RKO (cell line): ENCODE measurements at regions not wholly inside any gene's neighbourhood (a gene's known extent, or its start where the extent isn't known, plus 50 kb on each side); places are given as distances from the start of the nearest gene placed in this dataset.

Source experiments
- DNase-seq: peaks from one replicate; pipeline ENCODE4 v3.0.0-alpha.2; 2016; ENCODE audit warnings: low spot score

DNA sequence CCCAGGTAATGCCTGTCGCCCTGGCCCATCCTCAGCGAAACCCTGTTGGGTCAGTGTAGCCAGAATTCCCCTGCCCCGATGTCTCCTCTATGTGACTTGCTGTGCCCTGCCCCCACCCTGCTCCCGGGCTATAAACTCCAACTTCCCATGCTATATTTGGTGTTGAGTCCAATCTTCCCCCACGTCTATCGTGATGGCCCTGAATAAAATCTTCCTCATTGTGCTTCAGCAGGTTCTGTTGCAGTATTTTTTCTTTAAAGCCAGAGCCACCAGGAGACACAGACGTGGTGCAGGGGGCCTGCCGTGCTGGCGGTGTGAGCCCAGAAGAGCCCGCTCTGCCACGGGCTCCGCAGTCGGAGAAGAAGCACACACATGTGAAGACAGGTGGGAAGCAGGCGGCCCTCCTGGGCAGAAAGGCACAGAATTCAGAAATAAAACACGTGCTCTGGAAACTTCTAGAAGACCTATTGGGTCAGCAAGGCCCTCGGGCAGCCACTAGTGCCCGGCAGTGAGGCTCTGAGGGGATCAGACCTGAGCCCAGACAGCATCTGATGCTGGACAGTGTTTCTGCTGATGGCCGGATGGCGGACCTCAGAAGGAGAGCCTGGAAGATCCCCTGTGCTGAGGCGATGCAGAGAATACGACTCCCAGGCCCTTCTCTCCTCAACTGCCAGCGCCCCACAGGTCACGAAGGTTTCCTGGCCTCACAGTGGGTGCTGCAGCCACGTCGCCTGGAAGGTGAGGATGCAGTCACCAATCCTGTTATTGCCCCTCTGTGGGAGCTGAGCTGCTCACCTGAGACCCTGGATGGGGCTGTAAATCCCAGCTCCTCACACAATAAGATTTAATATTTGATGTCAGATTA is 501.9 kb downstream of the BRD1 start:
- no peak for DNase-seq

- DNase-seq = no peak
These were observed 502.9 kb downstream of the BRD1 start for GRCh38 chr22:49324527-49325491.

- DNase-seq = no peak
These were observed 503.8 kb downstream of the BRD1 start for GRCh38 chr22:49323751-49324415.

DNA sequence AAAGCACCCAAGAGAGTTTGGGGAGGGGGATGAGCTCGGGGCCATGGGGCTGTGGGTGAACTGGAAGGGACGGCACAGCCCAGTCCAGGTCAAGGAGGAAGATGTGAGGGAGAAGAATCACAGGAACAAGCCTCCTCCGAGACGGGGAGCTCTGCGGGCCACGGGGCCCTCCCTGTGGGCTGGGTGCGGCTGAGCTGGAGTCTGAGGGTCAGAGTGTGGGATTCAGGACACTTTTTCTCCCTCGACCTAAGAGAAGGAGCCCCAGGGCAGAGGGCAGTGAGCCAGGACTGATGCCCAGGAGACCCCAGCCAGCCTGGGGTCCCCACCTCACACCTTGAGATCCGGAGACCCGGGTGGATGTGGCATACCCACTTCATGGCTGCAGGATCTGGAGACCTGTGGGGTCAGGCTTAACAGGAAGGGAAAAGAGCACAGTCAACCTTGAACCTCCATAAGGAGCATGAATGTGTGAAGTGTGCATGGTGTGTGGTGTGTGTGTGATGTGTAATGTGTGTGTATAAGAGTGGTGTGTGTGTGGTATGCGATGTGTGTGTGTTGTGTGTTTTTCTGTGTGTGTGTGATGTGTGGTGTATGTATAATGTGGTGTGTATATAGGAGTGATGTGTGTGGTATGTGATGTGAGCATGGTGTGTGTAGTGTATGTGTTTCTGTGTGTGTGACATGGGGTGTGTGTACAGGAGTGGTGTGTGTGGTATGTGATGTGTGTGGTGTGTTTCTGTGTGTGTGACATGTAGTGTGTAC is 504.6 kb downstream of the BRD1 start:
- DNase-seq = no peak

- DNase-seq = no peak
These were observed 505.4 kb downstream of the BRD1 start for GRCh38 chr22:49322231-49322630.

- no peak for DNase-seq
These were observed 506.1 kb downstream of the BRD1 start for GRCh38 chr22:49321477-49322055.

- no peak for DNase-seq
These were observed 506.8 kb downstream of the BRD1 start for GRCh38 chr22:49320714-49321476.

DNA sequence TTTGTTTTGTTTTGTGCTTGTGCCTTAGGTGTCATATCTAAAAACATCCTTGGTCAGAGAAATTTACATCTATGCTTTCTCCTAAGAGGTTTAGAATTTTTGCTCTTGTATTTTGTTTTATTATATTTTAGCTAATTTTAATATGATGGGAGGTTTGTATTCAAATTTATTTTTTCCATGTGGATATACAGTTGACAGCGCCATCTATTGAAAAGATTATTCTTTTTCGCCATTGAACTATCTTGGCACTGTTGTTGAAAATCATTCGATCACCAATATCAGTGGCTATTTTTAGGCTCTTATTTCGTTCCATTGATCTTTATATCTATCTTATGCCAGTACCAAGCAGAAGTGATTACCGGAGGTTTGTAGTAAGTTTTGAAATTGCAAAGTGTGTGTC is 510.3 kb downstream of the BRD1 start:
- no peak for DNase-seq

GRCh38 chr22:49312601-49313000 is 515.1 kb downstream of the BRD1 start:
- no peak for DNase-seq

DNA sequence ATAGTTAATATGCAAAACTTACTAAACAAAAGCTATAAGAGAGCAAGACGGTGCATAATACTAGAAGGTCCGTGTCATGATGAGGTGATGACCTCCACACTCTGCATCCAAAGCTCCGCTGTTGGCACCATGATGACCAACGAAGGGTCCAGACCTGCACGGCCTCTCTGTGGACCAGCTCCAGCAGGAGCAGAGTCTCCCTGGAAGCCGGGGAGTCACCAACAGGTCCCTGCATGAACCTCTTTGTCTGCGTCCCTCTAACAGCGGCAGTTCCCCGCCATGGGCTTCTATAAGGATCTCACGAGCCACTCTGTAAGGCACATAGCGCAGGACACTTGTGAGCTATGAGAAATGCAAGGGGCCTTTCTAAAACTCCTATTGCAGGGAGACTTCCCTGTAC is 517.3 kb downstream of the BRD1 start:
- DNase-seq = no peak

- DNase-seq = no peak
These were observed 519.4 kb downstream of the BRD1 start for GRCh38 chr22:49308300-49308699.

DNA sequence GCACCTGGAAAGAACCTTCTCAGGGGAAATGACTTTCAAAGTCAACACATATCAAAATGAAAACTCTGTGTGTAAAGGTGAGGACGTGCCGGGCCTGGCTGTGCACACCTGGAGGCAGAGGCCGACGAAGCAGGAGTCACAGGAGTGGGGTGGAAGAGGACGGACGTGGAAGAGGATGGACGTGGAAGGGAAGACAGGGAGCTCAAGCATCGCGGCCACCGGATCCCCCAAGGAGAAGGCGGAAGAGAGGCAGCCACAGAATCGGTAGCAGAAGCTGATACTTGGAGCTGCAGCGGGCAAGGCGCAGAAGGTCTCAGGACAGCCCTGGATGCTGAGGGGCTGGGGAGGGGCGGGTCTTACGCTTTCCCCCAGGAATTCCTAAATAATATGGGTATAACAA is 519.8 kb downstream of the BRD1 start:
- no peak for DNase-seq

GRCh38 chr22:49307481-49307830 is 520.2 kb downstream of the BRD1 start:
- DNase-seq = no peak

GRCh38 chr22:49306632-49307480 is 520.8 kb downstream of the BRD1 start:
- no peak for DNase-seq

- DNase-seq = no peak
These were observed 521.6 kb downstream of the BRD1 start for GRCh38 chr22:49305966-49306631.

GRCh38 chr22:49305214-49305965 is 522.3 kb downstream of the BRD1 start:
- peak; percentile 39 for DNase-seq

GRCh38 chr22:49303781-49304461 is 523.8 kb downstream of the BRD1 start:
- DNase-seq = no peak
